Astrocyte (in vitro differentiated cells and primary cell): ENCODE measurements at regions not wholly inside any gene's neighbourhood (a gene's known extent, or its start where the extent isn't known, plus 50 kb on each side); places are given as distances from the start of the nearest gene placed in this dataset.

ENCODE experiments used
- DNase-seq: peaks from one replicate; pipeline ENCODE4 v3.0.0-alpha.2; 2010; ENCODE audit warnings: low read depth
- FAIRE-seq: peaks from 2 replicates; lab custom pipeline; 2011; peaks lifted over from hg19 to GRCh38; lab: Jason Lieb, UNC
- H2AFZ ChIP-seq: 2 replicates; pipeline ENCODE4 v1.6.0; 2012; ENCODE audit warnings: low read depth, low read length, inconsistent platforms
- H3K27ac ChIP-seq: 2 replicates; pipeline ENCODE4 v1.5.1; 2011; ENCODE audit warnings: low read depth, low read length, inconsistent platforms
- H3K27me3 ChIP-seq: 2 replicates; pipeline ENCODE4 v1.6.0; 2011; ENCODE audit warnings: low read length, inconsistent platforms; ENCODE audit not compliant: insufficient read depth
- H3K36me3 ChIP-seq: 2 replicates; pipeline ENCODE4 v1.5.1; 2011; ENCODE audit warnings: low read length, inconsistent platforms; ENCODE audit not compliant: insufficient read depth
- H3K4me1 ChIP-seq: 2 replicates; pipeline ENCODE4 v1.5.1; 2011; ENCODE audit warnings: low read length, inconsistent platforms; ENCODE audit not compliant: insufficient read depth
- H3K4me2 ChIP-seq: 2 replicates; pipeline ENCODE4 v1.6.0; 2012; ENCODE audit warnings: low read length, inconsistent platforms
- H3K4me3 ChIP-seq: 2 replicates; pipeline ENCODE4 v1.5.1; 2011; ENCODE audit warnings: low read depth, mild to moderate bottlenecking, low read length, inconsistent platforms; ENCODE audit not compliant: insufficient read depth
- H3K79me2 ChIP-seq: 2 replicates; pipeline ENCODE4 v1.6.0; 2012; ENCODE audit warnings: mild to moderate bottlenecking, low read length, inconsistent platforms; ENCODE audit not compliant: insufficient read depth
- H3K9ac ChIP-seq: 2 replicates; pipeline ENCODE4 v1.6.0; 2012; ENCODE audit warnings: mild to moderate bottlenecking, low read length, inconsistent platforms
- H3K9me3 ChIP-seq: 2 replicates; pipeline ENCODE4 v1.5.1; 2012; ENCODE audit warnings: low read depth, mild to moderate bottlenecking, low read length, inconsistent platforms; ENCODE audit not compliant: insufficient read depth
- H4K20me1 ChIP-seq: 2 replicates; pipeline ENCODE4 v1.6.0; 2012; ENCODE audit warnings: low read length, inconsistent platforms; ENCODE audit not compliant: insufficient read depth
- H3K27ac Mint-ChIP-seq: one replicate; pipeline ENCODE4 v1.8.0; 2021; ENCODE audit warnings: mild to moderate bottlenecking, mixed read lengths; ENCODE audit not compliant: unreplicated experiment
- H3K27me3 Mint-ChIP-seq: one replicate; pipeline ENCODE4 v1.8.0; 2021; ENCODE audit warnings: low read depth, mixed read lengths; ENCODE audit not compliant: unreplicated experiment
- H3K36me3 Mint-ChIP-seq: one replicate; pipeline ENCODE4 v1.8.0; 2021; ENCODE audit warnings: low read depth, mixed read lengths; ENCODE audit not compliant: unreplicated experiment
- H3K4me1 Mint-ChIP-seq: one replicate; pipeline ENCODE4 v1.8.0; 2021; ENCODE audit warnings: low read depth, mixed read lengths; ENCODE audit not compliant: unreplicated experiment
- H3K4me3 Mint-ChIP-seq: one replicate; pipeline ENCODE4 v1.8.0; 2021; ENCODE audit warnings: mild to moderate bottlenecking, moderate library complexity, mixed read lengths; ENCODE audit not compliant: unreplicated experiment
- H3K9me3 Mint-ChIP-seq: one replicate; pipeline ENCODE4 v1.8.0; 2021; ENCODE audit warnings: mild to moderate bottlenecking, mixed read lengths; ENCODE audit not compliant: unreplicated experiment
- EZH2 ChIP-seq: IDR thresholded peaks from 2 replicates; pipeline ENCODE4 v1.6.1; 2012; ENCODE audit warnings: mild to moderate bottlenecking, low read length, inconsistent platforms; ENCODE audit not compliant: insufficient read depth
- TF ChIP-seq, protein P1 (sequence below): IDR thresholded peaks from 2 replicates; pipeline ENCODE4 v1.5.1; 2011; ENCODE audit warnings: low read depth, mild to moderate bottlenecking, inconsistent platforms, low read length, moderate library complexity; ENCODE audit not compliant: insufficient read depth

DNA sequence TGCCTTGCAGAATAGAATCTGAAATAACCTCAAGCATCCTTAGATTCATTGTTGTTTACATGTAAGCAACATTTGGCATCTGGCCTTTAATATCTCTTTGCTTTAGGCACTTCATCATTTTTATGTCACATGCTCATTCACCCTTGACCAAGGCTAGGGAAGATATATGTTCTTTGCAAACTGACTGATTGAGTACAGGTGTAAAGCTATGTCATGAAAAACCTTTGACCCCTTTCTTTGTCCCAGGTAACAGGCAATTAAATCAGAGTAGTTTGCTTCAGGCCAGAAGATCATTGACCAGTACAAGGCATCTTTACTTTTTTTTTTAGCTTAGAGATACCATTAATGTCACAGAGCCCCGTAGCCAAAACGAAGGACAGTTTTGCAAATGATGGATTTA, 520.6 kb downstream of the STK39 start:
- Histone ChIP-seq H3K9me3 (no peaks in the 10 kb centered on the region), H2AFZ (no peak overlapping the region), H3K9ac (no peak overlapping the region), H3K4me1 (no peaks in the 10 kb centered on the region), H3K36me3 (no peaks in the 10 kb centered on the region), H4K20me1 (no peaks in the 10 kb centered on the region), H3K4me3 (no peak overlapping the region), H3K79me2 (no peaks in the 10 kb centered on the region), H3K27me3 (no peaks in the 10 kb centered on the region), H3K27ac (no peak overlapping the region), H3K4me2 (no peak overlapping the region)
- no peak overlapping the region for H3K4me3 Mint-ChIP-seq
- H3K9me3 Mint-ChIP-seq = no peaks in the 10 kb centered on the region
- no peaks in the 10 kb centered on the region for H3K27me3 Mint-ChIP-seq
- no peak for DNase-seq
- no peak for TF ChIP-seq EZH2
- TF ChIP-seq, protein P1, sequence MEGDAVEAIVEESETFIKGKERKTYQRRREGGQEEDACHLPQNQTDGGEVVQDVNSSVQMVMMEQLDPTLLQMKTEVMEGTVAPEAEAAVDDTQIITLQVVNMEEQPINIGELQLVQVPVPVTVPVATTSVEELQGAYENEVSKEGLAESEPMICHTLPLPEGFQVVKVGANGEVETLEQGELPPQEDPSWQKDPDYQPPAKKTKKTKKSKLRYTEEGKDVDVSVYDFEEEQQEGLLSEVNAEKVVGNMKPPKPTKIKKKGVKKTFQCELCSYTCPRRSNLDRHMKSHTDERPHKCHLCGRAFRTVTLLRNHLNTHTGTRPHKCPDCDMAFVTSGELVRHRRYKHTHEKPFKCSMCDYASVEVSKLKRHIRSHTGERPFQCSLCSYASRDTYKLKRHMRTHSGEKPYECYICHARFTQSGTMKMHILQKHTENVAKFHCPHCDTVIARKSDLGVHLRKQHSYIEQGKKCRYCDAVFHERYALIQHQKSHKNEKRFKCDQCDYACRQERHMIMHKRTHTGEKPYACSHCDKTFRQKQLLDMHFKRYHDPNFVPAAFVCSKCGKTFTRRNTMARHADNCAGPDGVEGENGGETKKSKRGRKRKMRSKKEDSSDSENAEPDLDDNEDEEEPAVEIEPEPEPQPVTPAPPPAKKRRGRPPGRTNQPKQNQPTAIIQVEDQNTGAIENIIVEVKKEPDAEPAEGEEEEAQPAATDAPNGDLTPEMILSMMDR = no peak
- no peaks in the 10 kb centered on the region for H3K4me1 Mint-ChIP-seq
- FAIRE-seq = no peak
- H3K36me3 Mint-ChIP-seq = no peaks in the 10 kb centered on the region
- H3K27ac Mint-ChIP-seq = no peak overlapping the region

DNA sequence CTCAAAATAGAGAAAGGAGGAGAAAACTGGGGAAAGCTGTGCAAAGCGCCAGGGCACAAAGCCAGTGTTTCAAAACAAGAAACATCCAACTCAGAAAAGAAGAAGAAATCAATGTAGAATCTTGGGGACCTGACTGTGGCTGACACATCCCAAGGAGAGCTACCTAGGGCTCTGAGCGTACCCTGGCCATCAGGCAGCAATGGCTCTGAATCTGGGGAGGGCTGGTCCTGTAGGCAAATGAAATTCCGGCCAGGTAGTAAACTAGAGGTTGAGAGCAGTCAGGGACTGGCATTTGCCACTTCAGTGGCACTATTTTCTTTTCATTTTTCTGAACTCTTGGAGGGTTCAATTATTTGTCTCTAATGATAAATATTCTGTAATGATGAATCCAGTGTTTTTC, 525.8 kb downstream of the STK39 start:
- Mint-ChIP-seq H3K27ac (no peak overlapping the region), H3K4me1 (no peaks in the 10 kb centered on the region), H3K27me3 (no peaks in the 10 kb centered on the region), H3K4me3 (no peak overlapping the region), H3K36me3 (no peaks in the 10 kb centered on the region), H3K9me3 (no peaks in the 10 kb centered on the region)
- no peak overlapping the region for H2AFZ ChIP-seq
- FAIRE-seq (no peak), DNase-seq (no peak)
- no peak overlapping the region for H3K4me2 ChIP-seq
- H3K9me3 ChIP-seq = no peaks in the 10 kb centered on the region
- no peak overlapping the region for H3K9ac ChIP-seq
- H3K27ac ChIP-seq = no peak overlapping the region
- no peak overlapping the region for H3K4me3 ChIP-seq
- H3K27me3 ChIP-seq = no peaks in the 10 kb centered on the region
- H4K20me1 ChIP-seq = no peaks in the 10 kb centered on the region
- no peaks in the 10 kb centered on the region for H3K4me1 ChIP-seq
- TF ChIP-seq, protein P1 = no peak
- TF ChIP-seq EZH2 = no peak
- H3K36me3 ChIP-seq = no peaks in the 10 kb centered on the region
- H3K79me2 ChIP-seq = no peaks in the 10 kb centered on the region

DNA sequence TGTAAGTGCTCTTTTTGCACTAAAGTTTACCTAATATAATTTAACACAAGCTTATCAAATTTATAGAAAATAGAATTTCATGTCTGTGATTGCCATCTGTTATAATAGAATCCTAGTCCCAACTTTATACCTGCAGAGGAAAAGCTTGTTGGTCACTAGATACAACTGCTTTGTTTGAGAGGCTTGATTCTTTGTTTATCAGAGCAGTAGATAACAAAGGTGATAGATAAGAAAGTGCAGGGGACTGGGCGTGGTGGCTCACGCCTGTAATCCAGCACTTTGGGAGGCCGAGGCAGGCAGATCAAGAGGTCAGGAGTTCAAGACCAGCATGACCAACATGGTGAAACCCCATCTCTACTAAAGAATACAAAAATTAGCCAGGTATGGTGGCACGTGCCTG, 528.0 kb downstream of the STK39 start:
- Histone ChIP-seq H4K20me1 (no peaks in the 10 kb centered on the region), H3K4me2 (no peak overlapping the region), H3K9ac (no peak overlapping the region), H2AFZ (no peak overlapping the region), H3K4me1 (no peaks in the 10 kb centered on the region), H3K36me3 (no peaks in the 10 kb centered on the region), H3K79me2 (no peaks in the 10 kb centered on the region), H3K4me3 (no peak overlapping the region), H3K27ac (no peak overlapping the region), H3K9me3 (no peaks in the 10 kb centered on the region), H3K27me3 (no peaks in the 10 kb centered on the region)
- Mint-ChIP-seq H3K9me3 (no peaks in the 10 kb centered on the region), H3K4me3 (no peak overlapping the region), H3K36me3 (no peaks in the 10 kb centered on the region), H3K27me3 (no peaks in the 10 kb centered on the region), H3K27ac (no peak overlapping the region), H3K4me1 (no peaks in the 10 kb centered on the region)
- no peak for TF ChIP-seq EZH2
- TF ChIP-seq, protein P1 = no peak
- FAIRE-seq = no peak
- DNase-seq = no peak
